Left ventricle myocardium superior (tissue), 1 donor: ENCODE measurements at regions not wholly inside any gene's neighbourhood (a gene's known extent, or its start where the extent isn't known, plus 50 kb on each side); places are given as distances from the start of the nearest gene placed in this dataset.
"Not testable (repeated sequence)": the region's sequence is repeated elsewhere in the genome, so short reads cannot be mapped to it uniquely, and the experiment has no call there.

ENCODE experiments used
- ATAC-seq: fragments of 200-7000 bp; cut with Tn5 transposase; one replicate; pipeline ENCODE4 v1.9.1; 2020; ENCODE audit warnings: mild to moderate bottlenecking, moderate library complexity
- DNase-seq: peaks from one replicate; pipeline ENCODE4 v3.0.0-alpha.2; 2020
- intact Hi-C: fragments of 100-400 bp; cut with micrococcal nuclease; formaldehyde crosslinking; loops from one replicate; pipeline ENCODE4 v1.11.0; 2022
- donor health status: DM: no; HTN: yes; CAD: no; lungs with severe emphysema.

DNA sequence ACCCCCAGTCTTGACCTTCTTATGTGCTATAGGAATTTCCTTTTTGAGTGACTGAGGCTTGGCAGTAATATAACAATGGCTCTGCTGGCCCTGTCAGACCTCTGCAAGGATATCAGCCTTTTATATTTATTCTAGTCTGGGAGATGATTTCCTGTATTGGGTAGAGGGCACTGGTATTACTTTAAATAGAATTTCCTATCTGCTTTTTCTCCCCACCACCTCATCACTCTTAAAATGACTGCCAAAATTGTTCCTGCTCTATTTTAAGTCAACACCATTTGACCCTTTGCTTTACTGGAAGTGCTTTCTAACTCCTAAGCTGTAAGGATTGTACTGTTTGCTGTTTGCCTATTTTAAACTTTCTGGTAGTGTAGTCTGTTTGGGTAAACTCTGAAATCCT is 658.4 kb upstream of the FSHR start:
- DNase-seq, result no peak
- intact Hi-C loops, result no loop called here
- ATAC-seq, result peak; percentile 99

DNA sequence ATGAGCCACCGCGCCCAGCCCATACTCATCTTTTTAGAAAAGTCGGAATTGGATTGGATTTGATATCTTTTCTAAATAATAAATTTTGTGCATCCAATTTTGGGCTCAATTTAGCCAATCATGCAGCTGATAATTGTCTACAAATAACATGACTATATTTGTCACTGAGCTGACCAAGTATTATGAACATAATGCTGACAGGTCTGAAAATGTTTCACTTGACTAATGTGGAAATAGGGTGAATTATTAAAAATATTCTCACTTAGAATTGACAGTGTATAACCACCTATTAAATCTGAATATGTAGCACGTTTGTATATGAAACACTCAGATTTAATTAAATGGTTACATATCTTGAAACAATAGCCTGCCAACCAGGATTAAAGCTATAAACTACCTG is 657.2 kb upstream of the FSHR start:
- no peak for ATAC-seq
- intact Hi-C loops, result no loop called here
- no peak for DNase-seq

DNA sequence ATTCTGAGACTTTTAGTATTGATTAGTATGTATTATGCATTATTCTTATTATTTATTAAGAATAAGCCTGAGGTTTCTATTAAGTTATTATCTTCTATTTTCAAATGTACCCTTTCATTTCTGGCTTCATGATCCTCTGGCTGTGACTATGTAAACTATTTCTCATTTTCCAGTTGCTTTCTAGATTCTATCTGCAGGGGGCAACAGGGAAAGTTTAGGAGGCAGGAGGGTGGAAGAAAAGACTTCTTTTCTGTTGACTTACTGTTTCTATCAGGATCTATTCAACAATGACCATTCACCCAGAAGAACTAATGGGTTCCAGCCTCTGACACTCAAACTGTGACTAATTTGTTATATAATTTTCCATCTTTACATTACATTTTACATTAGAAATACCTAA is 653.4 kb upstream of the FSHR start:
- intact Hi-C loops, result no loop called here
- DNase-seq (no peak), ATAC-seq (no peak)

DNA sequence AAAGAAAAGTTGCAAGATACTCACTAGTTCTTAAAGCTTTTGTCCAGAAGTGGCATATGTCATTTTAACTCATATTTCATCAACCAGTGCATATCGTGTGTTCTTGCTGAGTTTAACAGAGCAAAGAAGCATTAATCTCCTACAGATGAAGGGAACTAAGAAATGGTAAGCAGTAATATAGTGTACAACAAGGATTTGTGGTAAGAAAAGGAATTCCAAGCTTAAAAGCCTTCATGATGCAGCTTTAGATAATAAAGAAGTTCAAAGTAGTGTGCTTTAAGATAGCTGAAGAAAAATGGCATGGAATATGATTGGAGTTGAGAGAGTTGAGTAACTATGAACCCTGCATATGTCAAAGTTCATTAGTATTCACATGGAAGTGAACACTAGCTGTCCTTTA is 649.8 kb upstream of the FSHR start:
- ATAC-seq (no peak), DNase-seq (no peak)
- intact Hi-C loops, result no loop called here

DNA sequence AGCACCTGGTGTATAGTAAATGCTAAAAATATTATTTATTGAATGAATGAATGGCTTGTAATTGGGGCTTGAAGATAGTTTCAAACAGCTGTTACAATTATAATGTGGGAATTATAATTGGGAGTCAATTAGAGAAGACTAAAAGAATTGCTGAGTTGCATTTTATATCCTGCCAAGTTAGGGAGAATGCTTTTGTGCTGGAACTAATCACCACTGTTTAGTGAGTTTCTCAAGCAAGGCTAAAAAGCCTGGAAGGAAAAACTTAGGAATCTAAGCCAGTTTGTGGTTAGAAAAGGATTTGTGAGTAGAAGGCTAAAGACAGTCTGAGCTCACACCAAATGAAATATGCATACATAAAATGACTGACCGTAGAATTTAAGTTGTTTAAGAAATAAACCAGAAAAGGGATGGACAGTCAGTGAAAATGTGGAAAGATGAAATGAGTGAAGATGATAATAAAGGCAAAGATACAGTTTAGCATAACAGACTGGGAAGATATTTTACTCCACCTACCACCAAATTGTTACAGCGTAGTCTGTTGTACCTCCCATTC is 647.7 kb upstream of the FSHR start:
- DNase-seq (no peak), ATAC-seq (no peak)
- intact Hi-C loops, result no loop called here

DNA sequence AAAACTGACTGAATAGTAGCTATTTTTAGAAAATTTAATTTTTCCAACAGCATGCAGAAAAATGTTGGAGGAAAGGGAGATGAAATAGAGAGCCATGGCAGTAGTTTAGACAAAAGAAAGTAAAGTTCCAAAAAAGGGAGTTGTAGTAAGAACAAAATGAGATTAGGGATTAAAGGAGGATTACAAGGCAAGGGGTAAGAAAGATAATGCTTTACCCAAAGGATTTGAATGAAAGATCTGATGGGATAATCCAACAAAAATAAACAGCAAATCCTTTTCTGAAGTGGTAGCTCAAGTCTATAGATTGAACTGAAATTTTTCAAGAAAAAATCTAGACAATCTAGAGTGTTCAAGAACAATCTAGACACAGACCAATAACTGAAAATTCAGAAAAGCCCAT is 644.3 kb upstream of the FSHR start:
- ATAC-seq (no peak), DNase-seq (no peak)
- intact Hi-C loops, result no loop called here

DNA sequence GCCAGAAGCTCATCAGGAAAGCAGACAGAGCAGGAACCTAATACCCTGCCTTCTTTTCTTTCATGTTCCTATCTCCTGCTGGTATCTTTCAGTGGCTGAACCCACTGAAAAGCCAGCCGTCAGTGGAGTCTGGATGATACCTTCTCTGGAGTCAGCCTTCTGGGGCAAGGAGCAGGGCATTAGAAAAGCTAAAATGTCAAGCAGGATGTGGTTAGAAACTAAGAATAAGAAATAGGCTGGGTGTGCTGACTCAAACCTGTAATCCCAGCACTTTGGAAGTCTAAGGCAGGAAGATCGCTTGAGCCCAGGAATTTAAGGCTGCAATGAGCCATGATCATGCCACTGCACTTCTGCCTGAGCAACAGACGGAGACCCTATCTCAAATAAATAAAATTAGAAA is 642.0 kb upstream of the FSHR start:
- intact Hi-C loops, result no loop called here
- no peak for ATAC-seq
- DNase-seq, result no peak

DNA sequence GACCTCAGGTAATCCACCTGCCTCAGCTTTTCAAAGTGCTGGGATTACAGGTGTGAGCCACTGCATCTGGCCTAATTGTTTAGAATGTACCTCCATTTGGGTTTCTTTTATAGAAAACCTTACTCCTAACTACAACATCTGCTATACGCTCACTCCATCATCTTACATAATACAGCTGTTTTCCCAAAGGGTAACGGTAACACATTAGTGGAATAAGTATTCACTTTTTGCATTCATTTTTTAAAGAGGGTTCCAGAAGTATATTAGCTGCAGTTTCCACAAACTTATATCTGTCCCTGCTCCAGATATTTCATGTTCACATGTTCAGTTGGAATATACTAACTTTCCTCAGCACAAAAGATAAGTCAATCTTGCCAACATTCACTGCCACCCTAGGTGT is 640.1 kb upstream of the FSHR start:
- no peak for ATAC-seq
- intact Hi-C loops, result no loop called here
- no peak for DNase-seq

DNA sequence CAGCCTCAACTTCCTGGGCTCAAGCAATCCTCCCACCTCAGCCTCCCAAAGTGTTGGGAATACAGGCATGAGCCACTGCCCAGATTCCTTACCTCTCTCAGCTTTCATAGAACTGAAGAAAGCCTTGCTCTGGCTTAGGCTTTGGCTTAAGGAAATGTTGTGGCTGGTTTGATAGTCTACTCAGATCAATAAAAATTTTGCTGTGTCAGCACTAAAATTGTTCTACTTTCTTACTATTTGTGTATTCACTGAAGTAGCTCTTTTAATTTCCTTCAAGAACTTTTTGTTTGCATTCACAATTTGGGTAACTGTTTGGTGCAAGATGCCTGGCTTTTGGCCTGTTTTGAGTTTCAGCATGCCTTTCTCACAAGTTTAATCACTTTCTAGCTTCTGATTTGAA is 634.0 kb upstream of the FSHR start:
- ATAC-seq (no peak), DNase-seq (no peak)
- intact Hi-C loops, result no loop called here

DNA sequence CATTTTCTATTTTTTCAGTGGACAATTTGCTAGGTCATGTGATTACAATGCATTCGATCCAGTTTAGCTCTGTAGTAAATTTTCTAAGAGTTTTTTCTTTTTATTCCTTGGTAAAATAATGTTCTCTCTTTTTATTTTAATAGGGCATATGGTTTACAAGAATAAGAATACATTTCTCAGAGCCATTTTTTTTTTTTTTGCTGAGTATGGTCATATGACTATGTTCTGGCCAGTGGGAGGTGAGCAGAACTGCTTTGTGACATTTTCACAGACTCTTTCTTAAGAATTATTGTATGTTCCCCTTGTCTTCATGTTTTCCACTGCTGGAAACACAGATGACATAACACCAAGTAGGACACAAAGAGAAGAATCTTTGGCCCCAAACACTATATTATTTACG is 626.6 kb upstream of the FSHR start:
- ATAC-seq (no peak), DNase-seq (no peak)
- intact Hi-C loops, result no loop called here

DNA sequence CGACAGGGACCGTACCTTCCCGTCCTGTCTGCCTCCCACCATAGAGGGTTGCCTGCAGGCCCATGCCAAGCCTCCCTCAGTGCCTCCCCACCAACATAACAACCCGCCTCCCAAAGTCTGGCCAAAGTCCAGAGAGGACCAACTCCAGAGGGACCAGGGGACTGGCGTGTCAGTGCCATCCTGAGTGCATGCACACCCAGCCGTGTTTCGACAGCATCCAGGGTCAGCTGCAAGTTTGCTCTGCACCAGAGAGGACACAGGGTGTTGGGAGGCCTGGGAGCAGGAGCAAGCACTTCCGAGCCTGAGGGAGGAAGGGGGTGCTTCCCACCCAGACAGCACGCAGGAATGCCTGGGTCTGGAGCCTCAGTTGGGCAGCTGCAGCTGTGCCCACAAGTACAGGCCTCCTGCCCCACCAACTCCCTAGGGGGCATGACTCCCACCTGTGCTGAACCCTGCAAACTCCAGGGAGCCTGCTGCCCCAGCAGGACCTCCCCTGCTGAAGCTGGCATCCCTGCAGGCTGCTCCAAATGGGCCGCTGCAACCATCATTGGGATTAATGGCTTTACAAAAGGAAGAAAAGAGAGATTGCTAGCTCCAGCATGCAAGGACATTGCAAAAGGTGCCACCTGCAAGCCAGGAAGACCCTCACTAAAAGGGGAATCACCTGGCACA is 618.1 kb upstream of the FSHR start:
- intact Hi-C loops, result no loop called here
- no peak for DNase-seq
- ATAC-seq, result no peak

DNA sequence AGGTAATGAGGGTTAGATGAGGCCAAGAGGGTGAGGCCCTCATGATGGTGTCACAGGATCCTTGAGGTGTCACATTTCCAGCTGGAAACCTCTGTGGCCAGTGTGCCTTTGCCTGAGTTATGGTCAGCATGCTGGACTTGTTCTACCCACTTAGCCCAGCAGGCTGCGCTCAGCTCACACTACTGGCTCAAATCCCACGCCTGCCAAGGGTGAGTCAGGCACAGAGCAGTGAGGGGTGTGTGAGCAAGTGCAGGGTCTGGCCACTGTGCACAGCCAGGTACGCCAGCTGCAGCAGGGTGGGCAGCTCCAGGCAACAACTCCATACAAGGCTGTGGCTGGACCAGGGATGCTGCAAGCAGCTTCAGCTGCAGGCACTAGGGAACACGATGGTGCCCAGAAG is 616.6 kb upstream of the FSHR start:
- DNase-seq, result peak; percentile 47
- peak; percentile 78 for ATAC-seq
- intact Hi-C loops, result no loop called here

DNA sequence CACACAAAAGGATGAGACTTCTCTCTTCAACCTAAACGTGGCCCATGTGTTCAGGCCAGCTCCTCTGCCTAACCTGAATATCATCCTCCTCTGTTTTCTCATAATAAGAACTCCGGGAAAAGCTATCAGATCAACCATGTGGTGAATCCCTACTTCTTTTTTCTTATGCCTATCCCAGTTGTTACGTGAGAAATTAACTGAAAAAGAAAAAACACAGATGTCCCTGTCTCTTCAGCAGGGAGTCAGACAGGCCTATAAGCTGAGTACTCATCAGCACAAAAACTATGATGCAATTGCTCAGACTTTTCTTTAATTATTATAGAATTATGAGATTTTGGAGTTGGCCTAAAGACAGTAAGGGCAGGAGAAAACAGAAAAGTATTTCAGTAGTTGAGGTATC is 613.0 kb upstream of the FSHR start:
- intact Hi-C loops, result loop anchor here (10.0 kb wide), 1 partner anchor 377 kb away; no protein-coding TSS in a partner anchor
- ATAC-seq (no peak), DNase-seq (no peak)

DNA sequence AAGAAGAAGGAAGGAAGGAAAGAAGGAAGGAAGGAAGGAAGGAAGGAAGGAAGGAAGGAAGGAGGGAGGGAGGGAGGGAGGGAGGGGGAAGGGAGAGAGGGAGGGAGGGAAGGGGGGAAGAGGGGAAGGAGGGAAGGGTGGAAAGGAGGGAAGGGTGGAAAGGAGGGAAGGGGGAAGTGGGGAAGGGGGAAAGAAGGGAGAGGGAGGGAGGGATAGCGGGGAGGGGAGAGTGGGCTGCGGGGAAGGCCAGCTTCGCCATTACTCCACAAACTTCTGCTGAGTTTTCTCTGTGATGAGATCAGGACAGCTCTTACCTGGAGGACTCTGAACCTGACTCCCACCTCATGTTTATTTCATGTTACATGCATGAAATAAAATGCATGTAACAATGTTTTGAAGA is 601.5 kb upstream of the FSHR start:
- ATAC-seq (no peak), DNase-seq (no peak)
- intact Hi-C loops, result no loop called here

DNA sequence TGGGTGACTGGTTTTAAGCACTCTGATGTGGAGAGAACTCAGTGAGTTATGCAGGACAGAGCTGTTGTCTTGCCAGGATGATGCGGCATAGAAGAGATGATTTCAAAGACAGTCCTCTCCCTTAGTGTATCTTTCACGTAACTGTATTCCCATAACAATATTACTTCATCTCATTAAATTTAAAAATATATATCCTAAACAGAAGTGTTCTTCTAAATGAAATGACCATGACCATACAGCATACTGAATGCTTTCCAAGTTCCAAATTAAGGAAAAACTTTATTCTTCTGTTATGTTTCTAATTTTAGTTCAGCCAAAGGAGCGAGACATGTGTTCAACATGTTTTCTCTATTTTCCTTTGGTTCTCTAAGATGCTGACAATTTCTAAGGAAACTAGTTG is 600.1 kb upstream of the FSHR start:
- no peak for DNase-seq
- intact Hi-C loops, result no loop called here
- ATAC-seq, result no peak

DNA sequence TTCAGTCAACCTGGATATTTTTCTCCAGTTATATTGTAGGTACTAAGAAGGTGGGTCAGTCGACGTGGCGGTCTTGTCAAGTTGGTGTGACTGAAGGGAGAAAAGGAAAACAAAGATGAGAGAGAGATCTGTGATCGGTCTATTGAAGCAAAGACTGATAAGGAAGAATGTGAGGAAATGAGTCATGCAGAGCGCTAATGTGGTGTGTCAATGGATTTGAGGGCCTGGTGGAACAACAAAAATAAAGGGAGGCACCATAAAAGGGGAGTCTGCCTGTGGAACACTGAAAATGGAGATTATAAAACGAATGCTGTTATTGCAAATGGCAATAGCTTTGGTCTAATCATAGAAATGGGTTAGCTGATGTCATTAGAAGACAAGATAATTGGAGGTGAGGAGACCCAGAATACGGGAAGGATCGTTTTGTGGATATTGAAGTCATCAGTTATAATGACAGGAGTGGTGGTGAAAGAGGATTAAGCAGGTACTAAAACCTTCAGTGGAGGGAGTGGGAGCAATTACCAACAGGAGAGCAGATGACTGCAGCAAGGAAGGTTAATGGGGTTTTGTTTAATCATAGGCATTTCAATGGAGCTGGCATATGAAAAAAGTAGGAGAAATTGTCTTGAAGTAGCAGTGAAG is 599.1 kb upstream of the FSHR start:
- DNase-seq, result no peak
- ATAC-seq, result no peak
- intact Hi-C loops, result no loop called here

DNA sequence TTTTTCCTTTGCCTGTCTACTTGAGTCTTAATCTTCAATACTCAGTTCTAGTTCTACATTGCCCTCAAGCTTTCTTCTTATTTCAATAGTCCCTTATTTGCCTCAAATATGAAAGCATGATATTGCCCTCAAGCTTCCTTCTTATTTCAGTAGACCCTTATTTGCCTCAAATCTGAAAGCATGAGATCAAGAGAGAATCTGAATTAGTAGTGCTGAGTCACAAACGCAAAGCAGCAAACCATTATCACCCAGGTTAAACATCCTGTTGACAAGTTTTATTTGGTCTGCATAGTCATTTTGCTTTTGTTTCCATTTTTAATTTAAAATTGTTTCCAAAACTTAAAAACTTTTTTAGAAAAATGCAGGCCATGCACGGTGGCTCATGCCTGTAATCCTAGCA is 583.3 kb upstream of the FSHR start:
- ATAC-seq, result no peak
- no peak for DNase-seq
- intact Hi-C loops, result no loop called here

DNA sequence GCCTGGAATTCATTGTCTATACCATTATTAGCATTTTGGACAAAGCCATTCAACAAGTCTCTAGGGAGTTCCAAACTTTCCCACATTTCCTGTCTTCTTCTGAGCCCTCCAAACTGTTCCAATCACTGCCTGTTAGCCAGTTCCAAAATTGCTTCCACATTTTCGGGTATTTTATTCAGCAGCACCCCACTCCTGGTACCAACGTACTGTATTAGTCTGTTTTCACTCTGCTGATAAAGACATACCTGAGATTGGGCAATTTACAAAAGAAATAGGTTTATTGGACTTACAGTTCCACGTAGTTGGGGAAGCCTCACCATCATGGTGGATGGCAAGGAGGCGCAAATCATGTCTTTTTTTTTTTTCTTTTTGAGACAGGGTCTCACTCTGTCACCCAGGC is 578.6 kb upstream of the FSHR start:
- ATAC-seq, intact Hi-C loops, DNase-seq: not testable (repeated sequence)

DNA sequence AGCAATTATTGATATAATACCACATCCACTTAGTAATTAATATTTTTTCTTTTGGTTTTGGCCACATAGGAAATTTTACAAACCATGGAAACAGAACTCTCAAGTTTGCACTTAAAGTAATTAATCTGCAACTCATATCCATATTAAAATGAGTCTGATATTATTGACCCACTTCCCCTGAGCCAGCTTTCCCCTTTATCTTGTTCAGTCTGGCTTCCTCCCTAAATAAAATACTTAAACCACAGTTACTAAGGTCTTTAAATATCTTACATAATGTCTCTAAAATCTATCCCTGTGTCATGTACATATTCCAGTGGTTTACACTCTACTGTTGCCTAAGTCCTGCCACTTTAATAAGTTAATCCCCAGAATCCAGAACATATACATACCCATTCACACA is 564.9 kb upstream of the FSHR start:
- ATAC-seq, result no peak
- intact Hi-C loops, result no loop called here

DNA sequence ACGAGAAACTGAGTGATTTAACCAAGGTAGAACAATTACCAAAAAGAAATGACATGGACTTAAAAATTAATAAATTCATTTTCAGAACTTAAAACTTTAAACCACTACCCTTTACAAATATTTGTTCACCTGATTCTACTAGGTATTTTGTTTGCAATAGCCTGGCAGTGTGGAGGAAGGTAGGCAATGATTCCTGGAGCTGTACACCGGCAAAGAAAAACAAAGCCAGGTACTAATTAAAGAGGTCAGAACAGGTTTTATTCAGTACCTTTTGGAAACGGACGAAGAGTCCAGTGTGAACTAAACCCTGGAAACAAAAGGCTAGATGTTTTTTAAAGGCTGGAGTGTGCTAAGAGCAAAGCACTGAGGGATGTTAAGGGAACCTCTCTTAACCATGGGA is 561.3 kb upstream of the FSHR start:
- no peak for ATAC-seq

More for the DNA sequence above, 564.9 kb upstream of the FSHR start:
- DNase-seq, result no peak

DNA sequence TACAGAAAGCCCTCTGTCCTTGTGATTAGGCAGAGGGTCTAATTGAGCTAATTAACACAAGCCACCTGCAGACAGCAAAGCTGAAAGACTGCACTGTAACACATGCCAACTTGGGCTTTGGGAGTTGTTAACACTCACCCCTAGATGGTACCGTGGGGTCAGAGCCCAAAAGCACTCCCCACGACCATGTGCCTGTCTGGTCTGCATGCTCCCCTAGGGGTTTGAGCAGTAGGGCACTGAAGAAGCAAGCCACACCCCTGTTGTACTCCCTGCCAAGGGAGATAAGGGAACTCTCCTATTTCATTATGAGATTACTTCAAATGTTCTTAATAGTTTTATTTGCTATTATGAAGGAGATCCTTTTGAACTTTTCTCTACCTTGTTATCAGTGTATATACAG is 560.1 kb upstream of the FSHR start:
- intact Hi-C loops, result no loop called here
- DNase-seq, result no peak
- ATAC-seq, result no peak

More for the DNA sequence above, 561.3 kb upstream of the FSHR start:
- intact Hi-C loops, result no loop called here
- DNase-seq, result no peak
